ENCODE measurements at regions not wholly inside any gene's neighbourhood (a gene's known extent, or its start where the extent isn't known, plus 50 kb on each side); places are given as distances from the start of the nearest gene placed in this dataset.

- TF ChIP-seq, protein P1, sequence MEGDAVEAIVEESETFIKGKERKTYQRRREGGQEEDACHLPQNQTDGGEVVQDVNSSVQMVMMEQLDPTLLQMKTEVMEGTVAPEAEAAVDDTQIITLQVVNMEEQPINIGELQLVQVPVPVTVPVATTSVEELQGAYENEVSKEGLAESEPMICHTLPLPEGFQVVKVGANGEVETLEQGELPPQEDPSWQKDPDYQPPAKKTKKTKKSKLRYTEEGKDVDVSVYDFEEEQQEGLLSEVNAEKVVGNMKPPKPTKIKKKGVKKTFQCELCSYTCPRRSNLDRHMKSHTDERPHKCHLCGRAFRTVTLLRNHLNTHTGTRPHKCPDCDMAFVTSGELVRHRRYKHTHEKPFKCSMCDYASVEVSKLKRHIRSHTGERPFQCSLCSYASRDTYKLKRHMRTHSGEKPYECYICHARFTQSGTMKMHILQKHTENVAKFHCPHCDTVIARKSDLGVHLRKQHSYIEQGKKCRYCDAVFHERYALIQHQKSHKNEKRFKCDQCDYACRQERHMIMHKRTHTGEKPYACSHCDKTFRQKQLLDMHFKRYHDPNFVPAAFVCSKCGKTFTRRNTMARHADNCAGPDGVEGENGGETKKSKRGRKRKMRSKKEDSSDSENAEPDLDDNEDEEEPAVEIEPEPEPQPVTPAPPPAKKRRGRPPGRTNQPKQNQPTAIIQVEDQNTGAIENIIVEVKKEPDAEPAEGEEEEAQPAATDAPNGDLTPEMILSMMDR (IDR thresholded peaks at IDR 0.05; ENCODE audit: insufficient read depth, low read depth, low read length) = no peak
- TF ChIP-seq EZH2 (IDR thresholded peaks at IDR 0.05; ENCODE audit: insufficient read depth, low read length) = no peak
These were observed 187.1 kb upstream of the PHACTR1 start for GRCh38 chr6:12529364-12530019.

All from astrocyte (in vitro differentiated cells and primary cell).